Large intestine (tissue), 3 donors: ENCODE measurements at regions not wholly inside any gene's neighbourhood (a gene's known extent, or its start where the extent isn't known, plus 50 kb on each side); places are given as distances from the start of the nearest gene placed in this dataset.

ENCODE experiments used
- DNase-seq, 2 donors: peaks; one replicate each; pipeline versions ENCODE4 v3.0.0 to v3.0.0-alpha.2; 2013
- H3K27ac ChIP-seq: one replicate; pipeline ENCODE4 v1.5.1; 2013; ENCODE audit warnings: low read length
- H3K27me3 ChIP-seq: 2 replicates; pipeline ENCODE4 v1.6.1; 2013; ENCODE audit warnings: low read length; ENCODE audit not compliant: control insufficient read depth, insufficient read depth
- H3K36me3 ChIP-seq: 2 replicates; pipeline ENCODE4 v1.6.1; 2013; ENCODE audit warnings: low read length; ENCODE audit not compliant: control insufficient read depth, insufficient read depth
- H3K4me1 ChIP-seq: one replicate; pipeline ENCODE4 v1.6.1; 2013; ENCODE audit warnings: low read length; ENCODE audit not compliant: control insufficient read depth, insufficient read depth
- H3K4me3 ChIP-seq: one replicate; pipeline ENCODE4 v1.5.1; 2013; ENCODE audit warnings: low read length
- H3K9me3 ChIP-seq: one replicate; pipeline ENCODE4 v1.6.1; 2013; ENCODE audit warnings: mild to moderate bottlenecking, low read depth, low read length, moderate library complexity; ENCODE audit not compliant: control insufficient read depth
- WGBS: methylation state at CpG from one replicate; pipeline ENCODE4 v1.1.5; 2013; ENCODE audit warnings: low lambda C conversion rate; ENCODE audit not compliant: insufficient coverage; 5-methylcytosine and 5-hydroxymethylcytosine counted together

DNA sequence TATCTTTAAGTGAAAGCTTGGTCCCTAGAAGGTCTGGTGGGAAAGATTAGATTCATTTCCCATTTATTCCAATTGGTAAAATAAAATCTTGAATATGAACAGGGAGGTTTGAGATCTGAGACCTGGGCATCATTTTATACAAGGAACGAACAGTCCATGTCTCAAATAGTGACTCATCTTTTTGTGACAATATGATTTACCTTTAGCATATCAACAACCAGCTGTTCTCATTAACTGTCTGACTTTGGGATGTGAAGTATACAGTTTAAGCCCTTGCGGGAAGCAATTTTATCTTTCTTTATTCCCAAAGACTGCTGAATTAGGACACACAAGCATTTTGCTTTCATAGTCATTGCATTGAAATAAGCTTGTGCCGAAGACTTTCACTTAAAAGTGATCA is 691.6 kb downstream of the ETS1 start:
- no peak overlapping the region for H3K27ac ChIP-seq
- 83% methylated on average over 1 of the region's 3 CpGs for WGBS
- DNase-seq, result no peak
- peaks cover 8% of the 10 kb centered on the region for H3K9me3 ChIP-seq
- no peaks in the 10 kb centered on the region for H3K27me3 ChIP-seq
- H3K4me1 ChIP-seq, result no peaks in the 10 kb centered on the region
- no peaks in the 10 kb centered on the region for H3K36me3 ChIP-seq
- H3K4me3 ChIP-seq, result no peak overlapping the region

- Histone ChIP-seq H3K27me3 (no peaks in the 10 kb centered on the region), H3K27ac (no peak overlapping the region), H3K9me3 (peaks cover 8% of the 10 kb centered on the region), H3K4me3 (no peak overlapping the region), H3K36me3 (no peaks in the 10 kb centered on the region), H3K4me1 (no peaks in the 10 kb centered on the region)
- no peak for DNase-seq
- no CpG with 5 or more reads among the region's 2 CpGs for WGBS
Observed at GRCh38 chr11:127894316-127894715, 693.0 kb downstream of the ETS1 start.

GRCh38 chr11:127890030-127890615 is 697.2 kb downstream of the ETS1 start:
- Histone ChIP-seq H3K4me3 (no peak overlapping the region), H3K4me1 (no peaks in the 10 kb centered on the region), H3K36me3 (no peaks in the 10 kb centered on the region), H3K27me3 (no peaks in the 10 kb centered on the region), H3K27ac (no peak overlapping the region), H3K9me3 (peaks cover 1% of the 10 kb centered on the region)
- no peak for DNase-seq

GRCh38 chr11:127888386-127888785 is 699.0 kb downstream of the ETS1 start:
- H3K4me3 ChIP-seq, result no peak overlapping the region
- H3K27ac ChIP-seq, result no peak overlapping the region
- no peaks in the 10 kb centered on the region for H3K36me3 ChIP-seq
- H3K9me3 ChIP-seq, result peaks cover 2% of the 10 kb centered on the region
- no peaks in the 10 kb centered on the region for H3K4me1 ChIP-seq
- DNase-seq, result no peak
- no peaks in the 10 kb centered on the region for H3K27me3 ChIP-seq

GRCh38 chr11:127875131-127875530 is 712.2 kb downstream of the ETS1 start:
- no peaks in the 10 kb centered on the region for H3K27me3 ChIP-seq
- H3K27ac ChIP-seq, result no peak overlapping the region
- no peaks in the 10 kb centered on the region for H3K9me3 ChIP-seq
- H3K36me3 ChIP-seq, result no peaks in the 10 kb centered on the region
- no CpG with 5 or more reads among the region's 2 CpGs for WGBS
- peak in 1 of 2 donors; percentile 6 for DNase-seq
- H3K4me3 ChIP-seq, result no peak overlapping the region
- H3K4me1 ChIP-seq, result no peaks in the 10 kb centered on the region

GRCh38 chr11:127873478-127873877 is 713.9 kb downstream of the ETS1 start:
- Histone ChIP-seq H3K9me3 (no peaks in the 10 kb centered on the region), H3K4me1 (no peaks in the 10 kb centered on the region), H3K4me3 (no peak overlapping the region), H3K27me3 (no peaks in the 10 kb centered on the region), H3K36me3 (no peaks in the 10 kb centered on the region), H3K27ac (no peak overlapping the region)
- no peak for DNase-seq

DNA sequence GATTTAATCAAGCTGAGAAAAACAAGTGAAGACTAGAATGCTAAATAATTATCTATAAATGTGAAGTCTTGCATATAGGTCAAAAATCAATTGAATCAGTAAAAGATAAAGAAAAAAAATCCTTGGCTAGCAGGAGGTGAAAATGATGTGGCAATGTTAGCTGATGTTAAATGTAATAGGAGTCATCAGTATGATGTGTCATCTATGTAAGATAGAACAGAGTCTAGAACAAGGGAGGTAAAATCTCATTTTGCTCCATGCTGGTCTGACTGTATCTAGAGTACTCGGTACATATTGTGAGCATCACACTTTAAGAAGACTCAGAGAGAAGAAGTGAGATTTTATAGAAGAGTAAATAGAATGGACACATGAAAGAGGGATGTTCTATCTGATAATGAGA is 721.2 kb downstream of the ETS1 start:
- no peaks in the 10 kb centered on the region for H3K27me3 ChIP-seq
- DNase-seq, result no peak
- H3K36me3 ChIP-seq, result no peaks in the 10 kb centered on the region
- no peak overlapping the region for H3K4me3 ChIP-seq
- no peak overlapping the region for H3K27ac ChIP-seq
- H3K9me3 ChIP-seq, result no peaks in the 10 kb centered on the region
- no CpG with 5 or more reads among the region's 1 CpG for WGBS
- no peaks in the 10 kb centered on the region for H3K4me1 ChIP-seq

DNA sequence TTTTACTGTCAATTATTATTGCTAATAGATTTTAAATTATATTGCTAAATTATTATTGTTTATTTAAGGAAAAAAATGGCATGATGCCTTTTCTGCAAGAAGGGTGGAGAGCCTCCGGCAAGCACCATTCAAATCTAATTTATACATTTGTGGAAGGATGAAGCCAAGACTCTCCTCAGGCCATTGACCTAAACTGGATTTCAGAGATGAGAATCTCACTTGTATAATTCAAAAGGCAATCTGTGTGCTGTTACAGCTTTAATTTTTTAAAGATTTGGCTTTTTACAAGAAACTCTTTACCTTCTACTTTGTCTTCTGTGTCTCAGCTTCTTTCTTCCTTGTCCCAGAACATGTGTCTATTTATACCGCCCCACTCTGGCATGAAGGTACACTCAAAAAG is 722.5 kb downstream of the ETS1 start:
- DNase-seq, result no peak
- no peaks in the 10 kb centered on the region for H3K4me1 ChIP-seq
- no peaks in the 10 kb centered on the region for H3K36me3 ChIP-seq
- WGBS, result no CpG with 5 or more reads among the region's 2 CpGs
- no peaks in the 10 kb centered on the region for H3K27me3 ChIP-seq
- H3K27ac ChIP-seq, result no peak overlapping the region
- no peaks in the 10 kb centered on the region for H3K9me3 ChIP-seq
- H3K4me3 ChIP-seq, result no peak overlapping the region

- H3K4me1 ChIP-seq, result no peaks in the 10 kb centered on the region
- no CpG with 5 or more reads among the region's 2 CpGs for WGBS
- no peak overlapping the region for H3K27ac ChIP-seq
- no peaks in the 10 kb centered on the region for H3K36me3 ChIP-seq
- no peak for DNase-seq
- no peaks in the 10 kb centered on the region for H3K9me3 ChIP-seq
- H3K27me3 ChIP-seq, result no peaks in the 10 kb centered on the region
- no peak overlapping the region for H3K4me3 ChIP-seq
Observed at GRCh38 chr11:127862406-127862805, 725.0 kb downstream of the ETS1 start.

DNA sequence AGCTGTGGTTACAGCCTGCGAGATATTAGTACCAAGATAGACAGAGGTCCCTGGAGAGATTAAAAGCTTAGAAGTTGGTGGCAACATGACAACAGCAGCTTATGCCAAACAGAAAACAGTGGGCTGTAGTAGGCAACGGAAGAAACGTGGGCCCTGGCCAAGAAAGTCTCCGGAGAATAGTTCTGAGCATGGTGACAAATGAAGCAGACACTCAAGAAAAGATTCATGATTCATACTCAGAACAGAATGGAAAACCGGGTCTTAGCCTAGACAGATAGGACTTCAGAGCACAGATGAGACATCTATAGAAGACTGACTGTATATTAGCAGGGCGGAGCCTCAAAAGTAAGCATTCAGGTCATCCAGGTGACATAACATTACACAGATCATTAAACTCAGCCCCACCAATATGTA is 727.4 kb downstream of the ETS1 start:
- Histone ChIP-seq H3K36me3 (no peaks in the 10 kb centered on the region), H3K27me3 (no peaks in the 10 kb centered on the region), H3K4me3 (no peak overlapping the region), H3K9me3 (no peaks in the 10 kb centered on the region), H3K4me1 (no peaks in the 10 kb centered on the region), H3K27ac (no peak overlapping the region)
- WGBS, result 57% methylated on average over 1 of the region's 6 CpGs
- DNase-seq, result peak in 1 of 2 donors; percentile 38

DNA sequence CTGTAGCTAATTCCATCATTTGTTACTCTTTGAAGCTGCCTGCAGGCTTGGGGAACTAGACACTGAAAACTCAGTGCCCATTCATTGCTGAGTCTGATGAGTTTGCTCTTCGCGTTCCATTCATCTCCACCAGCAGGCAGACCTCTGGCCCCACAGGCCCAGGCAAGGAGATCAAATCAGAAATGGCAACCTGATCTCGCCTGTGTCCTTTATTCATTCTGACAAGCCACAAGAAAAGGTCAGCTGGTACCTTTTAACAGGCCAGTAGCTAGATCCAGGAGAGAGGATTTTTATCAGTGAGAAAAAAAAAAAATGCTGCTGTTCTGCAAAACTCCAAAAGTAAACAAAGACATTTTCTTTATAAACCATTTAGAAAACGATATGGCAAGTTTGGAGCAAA is 742.5 kb downstream of the ETS1 start:
- no CpG with 5 or more reads among the region's 4 CpGs for WGBS
- Histone ChIP-seq H3K9me3 (no peaks in the 10 kb centered on the region), H3K27ac (no peak overlapping the region), H3K4me3 (no peak overlapping the region), H3K36me3 (no peaks in the 10 kb centered on the region), H3K4me1 (no peaks in the 10 kb centered on the region), H3K27me3 (no peaks in the 10 kb centered on the region)
- DNase-seq, result no peak
